Lower lobe of right lung (tissue), 2 donors: ENCODE measurements at regions not wholly inside any gene's neighbourhood (a gene's known extent, or its start where the extent isn't known, plus 50 kb on each side); places are given as distances from the start of the nearest gene placed in this dataset.
"Not testable (repeated sequence)": the region's sequence is repeated elsewhere in the genome, so short reads cannot be mapped to it uniquely, and the experiment has no call there.

Experiments used
- ATAC-seq, 2 donors: fragments of 200-7000 bp; cut with Tn5 transposase; one replicate each; pipeline ENCODE4 v1.9.1; 2020 to 2022; ENCODE audit warnings: mild to moderate bottlenecking in 2 of 2, moderate library complexity in 2 of 2
- DNase-seq: peaks from one replicate; pipeline ENCODE4 v3.0.0-alpha.2; 2020
- H3K27ac ChIP-seq: fragments of 200-600 bp; one replicate; pipeline ENCODE4 v1.8.0; 2022
- H3K27me3 ChIP-seq: fragments of 200-600 bp; one replicate; pipeline ENCODE4 v1.8.0; 2022; ENCODE audit warnings: low read depth
- H3K36me3 ChIP-seq: fragments of 200-600 bp; one replicate; pipeline ENCODE4 v1.8.0; 2022; ENCODE audit warnings: mild to moderate bottlenecking
- H3K4me1 ChIP-seq: fragments of 200-600 bp; one replicate; pipeline ENCODE4 v1.8.0; 2022
- H3K4me3 ChIP-seq: fragments of 200-600 bp; one replicate; pipeline ENCODE4 v1.8.0; 2022; ENCODE audit warnings: mild to moderate bottlenecking
- H3K9me3 ChIP-seq: fragments of 200-600 bp; one replicate; pipeline ENCODE4 v1.8.0; 2022
- CTCF ChIP-seq: fragments of 200-600 bp; IDR thresholded peaks from one replicate; pipeline ENCODE4 v1.8.0; 2022; ENCODE audit warnings: antibody characterized with exemption, mild to moderate bottlenecking
- intact Hi-C: fragments of 100-400 bp; cut with DNase I; formaldehyde crosslinking; loops from one replicate; pipeline ENCODE4 v1.11.0; 2022
- donor health status: DM: no; HTN: yes; CAD: no; lungs with severe emphysema.

GRCh38 chr5:56735849-56736641 lies 79.3 kb upstream of the MAP3K1 start:
- ATAC-seq (no peak), DNase-seq (no peak)
- Histone ChIP-seq H3K27me3 (no peaks in the 10 kb centered on the region), H3K4me1 (peaks cover 35% of the 10 kb centered on the region), H3K27ac (peak overlapping the region; percentile 47), H3K4me3 (no peak overlapping the region), H3K36me3 (no peaks in the 10 kb centered on the region), H3K9me3 (no peaks in the 10 kb centered on the region)
- TF ChIP-seq CTCF = no peak
- intact Hi-C loops = no loop called here

- TF ChIP-seq CTCF = no peak
- Histone ChIP-seq H3K4me3 (no peak overlapping the region), H3K27me3 (no peaks in the 10 kb centered on the region), H3K4me1 (peaks cover 35% of the 10 kb centered on the region), H3K27ac (no peak overlapping the region), H3K36me3 (no peaks in the 10 kb centered on the region), H3K9me3 (no peaks in the 10 kb centered on the region)
- ATAC-seq (no peak), DNase-seq (no peak)
- intact Hi-C loops = no loop called here
Observed at GRCh38 chr5:56734091-56734694, 81.2 kb upstream of the MAP3K1 start.

- Histone ChIP-seq H3K9me3 (no peaks in the 10 kb centered on the region), H3K27me3 (no peaks in the 10 kb centered on the region), H3K4me3 (no peak overlapping the region), H3K36me3 (no peaks in the 10 kb centered on the region), H3K27ac (no peak overlapping the region), H3K4me1 (peaks cover 35% of the 10 kb centered on the region)
- no peak for DNase-seq
- ATAC-seq = no peak
- intact Hi-C loops = no loop called here
- TF ChIP-seq CTCF = no peak
Observed at GRCh38 chr5:56733580-56733979, 81.8 kb upstream of the MAP3K1 start.

GRCh38 chr5:56732121-56732520 lies 83.2 kb upstream of the MAP3K1 start:
- DNase-seq (no peak), ATAC-seq (no peak)
- Histone ChIP-seq H3K4me1 (peaks cover 23% of the 10 kb centered on the region), H3K27ac (no peak overlapping the region), H3K4me3 (no peak overlapping the region), H3K27me3 (no peaks in the 10 kb centered on the region), H3K36me3 (no peaks in the 10 kb centered on the region), H3K9me3 (no peaks in the 10 kb centered on the region)
- TF ChIP-seq CTCF = no peak
- intact Hi-C loops = no loop called here

GRCh38 chr5:56731473-56731872 lies 83.9 kb upstream of the MAP3K1 start:
- H3K9me3 ChIP-seq, intact Hi-C loops, H3K27me3 ChIP-seq, H3K4me3 ChIP-seq, H3K27ac ChIP-seq, ATAC-seq, DNase-seq, H3K36me3 ChIP-seq: not testable (repeated sequence)
- peaks cover 17% of the 10 kb centered on the region for H3K4me1 ChIP-seq

GRCh38 chr5:56729488-56729887 lies 85.9 kb upstream of the MAP3K1 start:
- no peak for ATAC-seq
- H3K4me1 ChIP-seq = peaks cover 10% of the 10 kb centered on the region
- intact Hi-C loops = no loop called here
- H3K36me3 ChIP-seq = no peaks in the 10 kb centered on the region
- TF ChIP-seq CTCF = no peak
- no peaks in the 10 kb centered on the region for H3K9me3 ChIP-seq
- H3K27me3 ChIP-seq = no peaks in the 10 kb centered on the region
- DNase-seq = no peak
- no peak overlapping the region for H3K27ac ChIP-seq
- no peak overlapping the region for H3K4me3 ChIP-seq
